Stimulated activated effector memory CD8-positive, alpha-beta T cell treated with anti-CD3 and anti-CD28 coated beads, Interleukin-12 subunit alpha, Interleukin-12 subunit beta, amount 100 ng/mL, for 72 hours (primary cell): ENCODE measurements at regions not wholly inside any gene's neighbourhood (a gene's known extent, or its start where the extent isn't known, plus 50 kb on each side); places are given as distances from the start of the nearest gene placed in this dataset.

Experiments used
- ATAC-seq: fragments of 150-1000 bp; cut with Tn5 transposase; 2 replicates; pipeline ENCODE4 v1.10.0; 2021
- DNase-seq, 2 donors: peaks; one replicate each; pipeline ENCODE4 v3.0.0; 2021 to 2022; ENCODE audit warnings: low spot score in 2 of 2
- H3K27ac Mint-ChIP-seq: one replicate; pipeline ENCODE4 v1.8.0; 2022; ENCODE audit warnings: mild to moderate bottlenecking, mixed read lengths
- H3K36me3 Mint-ChIP-seq: one replicate; pipeline ENCODE4 v1.8.0; 2022; ENCODE audit warnings: mild to moderate bottlenecking, mixed read lengths
- H3K4me1 Mint-ChIP-seq: one replicate; pipeline ENCODE4 v1.8.0; 2022; ENCODE audit warnings: mixed read lengths
- H3K4me3 Mint-ChIP-seq: one replicate; pipeline ENCODE4 v1.8.0; 2022; ENCODE audit warnings: mild to moderate bottlenecking, mixed read lengths
- H3K9me3 Mint-ChIP-seq: one replicate; pipeline ENCODE4 v1.8.0; 2022; ENCODE audit warnings: mixed read lengths

DNA sequence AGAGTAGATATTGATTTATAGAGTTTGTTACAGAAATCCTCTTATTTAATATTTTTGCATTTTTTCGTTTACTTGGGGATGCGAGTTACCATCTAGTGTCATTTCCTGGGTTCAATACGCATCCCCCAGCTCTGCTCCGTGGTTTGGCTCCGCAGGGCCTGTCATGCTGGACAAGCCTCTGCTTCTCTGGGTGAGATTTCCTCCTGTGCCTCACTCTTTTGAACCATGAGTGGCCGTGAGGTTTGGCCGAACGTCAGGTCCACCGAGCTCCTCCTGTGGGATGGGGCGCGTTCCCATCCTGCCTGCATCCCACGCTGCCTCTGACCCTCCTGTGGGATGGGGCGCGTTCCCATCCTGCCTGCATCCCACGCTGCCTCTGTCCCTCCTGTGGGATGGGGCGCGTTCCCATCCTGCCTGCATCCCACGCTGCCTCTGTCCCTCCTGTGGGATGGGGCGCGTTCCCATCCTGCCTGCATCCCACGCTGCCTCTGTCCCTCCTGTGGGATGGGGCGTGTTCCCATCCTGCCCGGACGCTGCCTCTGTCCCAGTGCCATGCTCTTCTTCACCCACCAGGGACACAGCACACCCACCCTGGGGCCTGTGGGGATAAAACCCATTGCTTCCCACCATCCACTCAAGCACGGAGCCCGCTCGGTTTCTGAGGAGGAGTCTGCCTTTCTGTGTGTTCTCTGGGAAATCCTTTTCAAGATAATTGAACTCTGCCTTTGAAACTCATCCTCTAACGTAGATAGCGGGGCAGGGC lies 506.8 kb downstream of the BRD1 start:
- Mint-ChIP-seq H3K4me1 (peaks cover 7% of the 10 kb centered on the region), H3K9me3 (no peaks in the 10 kb centered on the region), H3K27ac (no peak overlapping the region), H3K4me3 (no peak overlapping the region), H3K36me3 (no peaks in the 10 kb centered on the region)
- no peak for ATAC-seq
- peak in 1 of 2 donors; percentile 18 for DNase-seq

DNA sequence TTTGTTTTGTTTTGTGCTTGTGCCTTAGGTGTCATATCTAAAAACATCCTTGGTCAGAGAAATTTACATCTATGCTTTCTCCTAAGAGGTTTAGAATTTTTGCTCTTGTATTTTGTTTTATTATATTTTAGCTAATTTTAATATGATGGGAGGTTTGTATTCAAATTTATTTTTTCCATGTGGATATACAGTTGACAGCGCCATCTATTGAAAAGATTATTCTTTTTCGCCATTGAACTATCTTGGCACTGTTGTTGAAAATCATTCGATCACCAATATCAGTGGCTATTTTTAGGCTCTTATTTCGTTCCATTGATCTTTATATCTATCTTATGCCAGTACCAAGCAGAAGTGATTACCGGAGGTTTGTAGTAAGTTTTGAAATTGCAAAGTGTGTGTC lies 510.3 kb downstream of the BRD1 start:
- no peak overlapping the region for H3K4me3 Mint-ChIP-seq
- DNase-seq (no peak), ATAC-seq (no peak)
- H3K4me1 Mint-ChIP-seq, result no peaks in the 10 kb centered on the region
- H3K27ac Mint-ChIP-seq, result no peak overlapping the region
- H3K9me3 Mint-ChIP-seq, result no peaks in the 10 kb centered on the region
- no peaks in the 10 kb centered on the region for H3K36me3 Mint-ChIP-seq

DNA sequence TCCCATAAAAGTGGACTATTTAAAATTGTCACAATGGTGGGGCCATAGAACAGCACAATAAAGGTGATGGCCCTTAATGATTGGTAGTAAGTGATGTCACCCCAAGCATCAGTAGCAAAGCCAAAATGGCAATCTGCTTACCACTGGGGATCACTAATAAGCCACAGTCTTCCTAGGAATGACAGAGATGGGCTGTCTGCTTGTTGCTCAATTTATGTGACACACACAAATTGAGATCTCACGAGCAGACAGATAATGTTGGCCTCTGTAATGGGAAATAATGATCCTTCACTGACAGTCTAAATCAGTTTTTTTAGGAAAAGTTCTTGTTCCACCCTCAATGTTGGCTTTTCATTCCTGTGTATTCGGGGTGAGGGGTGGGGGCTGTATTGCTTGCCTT lies 515.1 kb downstream of the BRD1 start:
- Mint-ChIP-seq H3K4me1 (no peaks in the 10 kb centered on the region), H3K27ac (no peak overlapping the region), H3K9me3 (no peaks in the 10 kb centered on the region), H3K4me3 (no peak overlapping the region), H3K36me3 (no peaks in the 10 kb centered on the region)
- no peak for DNase-seq
- ATAC-seq, result no peak

DNA sequence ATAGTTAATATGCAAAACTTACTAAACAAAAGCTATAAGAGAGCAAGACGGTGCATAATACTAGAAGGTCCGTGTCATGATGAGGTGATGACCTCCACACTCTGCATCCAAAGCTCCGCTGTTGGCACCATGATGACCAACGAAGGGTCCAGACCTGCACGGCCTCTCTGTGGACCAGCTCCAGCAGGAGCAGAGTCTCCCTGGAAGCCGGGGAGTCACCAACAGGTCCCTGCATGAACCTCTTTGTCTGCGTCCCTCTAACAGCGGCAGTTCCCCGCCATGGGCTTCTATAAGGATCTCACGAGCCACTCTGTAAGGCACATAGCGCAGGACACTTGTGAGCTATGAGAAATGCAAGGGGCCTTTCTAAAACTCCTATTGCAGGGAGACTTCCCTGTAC lies 517.3 kb downstream of the BRD1 start:
- Mint-ChIP-seq H3K4me3 (no peak overlapping the region), H3K36me3 (peaks cover 5% of the 10 kb centered on the region), H3K27ac (no peak overlapping the region), H3K4me1 (no peaks in the 10 kb centered on the region), H3K9me3 (no peaks in the 10 kb centered on the region)
- ATAC-seq (no peak), DNase-seq (no peak)

DNA sequence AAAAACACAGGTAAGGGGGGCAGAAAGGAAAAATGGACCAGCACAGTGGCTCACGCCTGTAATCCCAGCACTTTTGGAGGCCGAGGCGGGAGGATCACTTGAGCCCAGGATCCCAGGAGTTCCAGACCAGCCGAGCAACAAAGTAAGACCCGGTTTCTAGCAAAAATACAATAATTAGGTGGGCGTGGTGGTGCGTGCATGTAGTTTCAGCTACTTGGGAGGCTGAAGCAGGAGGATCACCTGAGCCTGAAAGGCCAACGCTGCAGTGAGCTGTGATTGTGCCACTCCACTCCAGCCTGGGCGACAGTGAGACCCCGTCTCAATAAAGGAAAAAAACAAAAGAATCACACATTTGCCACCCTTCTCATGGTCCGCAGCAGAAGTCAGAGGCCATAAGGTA lies 519.4 kb downstream of the BRD1 start:
- H3K27ac Mint-ChIP-seq, result no peak overlapping the region
- no peak overlapping the region for H3K4me3 Mint-ChIP-seq
- ATAC-seq (no peak), DNase-seq (no peak)
- no peaks in the 10 kb centered on the region for H3K4me1 Mint-ChIP-seq
- H3K36me3 Mint-ChIP-seq, result peaks cover 5% of the 10 kb centered on the region
- no peaks in the 10 kb centered on the region for H3K9me3 Mint-ChIP-seq

DNA sequence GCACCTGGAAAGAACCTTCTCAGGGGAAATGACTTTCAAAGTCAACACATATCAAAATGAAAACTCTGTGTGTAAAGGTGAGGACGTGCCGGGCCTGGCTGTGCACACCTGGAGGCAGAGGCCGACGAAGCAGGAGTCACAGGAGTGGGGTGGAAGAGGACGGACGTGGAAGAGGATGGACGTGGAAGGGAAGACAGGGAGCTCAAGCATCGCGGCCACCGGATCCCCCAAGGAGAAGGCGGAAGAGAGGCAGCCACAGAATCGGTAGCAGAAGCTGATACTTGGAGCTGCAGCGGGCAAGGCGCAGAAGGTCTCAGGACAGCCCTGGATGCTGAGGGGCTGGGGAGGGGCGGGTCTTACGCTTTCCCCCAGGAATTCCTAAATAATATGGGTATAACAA lies 519.8 kb downstream of the BRD1 start:
- Mint-ChIP-seq H3K27ac (no peak overlapping the region), H3K9me3 (no peaks in the 10 kb centered on the region), H3K4me1 (no peaks in the 10 kb centered on the region), H3K4me3 (no peak overlapping the region), H3K36me3 (peaks cover 5% of the 10 kb centered on the region)
- no peak for ATAC-seq
- DNase-seq, result no peak

DNA sequence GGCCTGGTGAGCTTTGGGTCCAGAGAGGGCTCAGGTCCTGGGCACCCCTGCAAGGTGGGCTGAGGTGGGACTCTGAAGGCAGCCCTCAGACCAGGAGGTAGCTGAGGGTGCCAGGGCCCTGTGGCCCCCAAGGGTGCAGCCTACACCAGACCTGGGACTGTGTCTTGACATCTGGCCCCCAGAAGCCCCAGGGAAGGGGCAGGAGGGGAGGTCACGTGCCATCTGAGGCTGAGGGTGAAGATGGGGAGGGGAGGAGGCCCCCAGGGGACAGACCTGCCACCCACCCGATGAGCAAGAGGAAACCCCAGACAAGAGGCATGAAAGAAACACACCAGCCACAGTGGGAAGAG lies 520.2 kb downstream of the BRD1 start:
- Mint-ChIP-seq H3K9me3 (no peaks in the 10 kb centered on the region), H3K4me3 (no peak overlapping the region), H3K27ac (no peak overlapping the region), H3K4me1 (no peaks in the 10 kb centered on the region), H3K36me3 (peaks cover 5% of the 10 kb centered on the region)
- no peak for DNase-seq
- no peak for ATAC-seq

DNA sequence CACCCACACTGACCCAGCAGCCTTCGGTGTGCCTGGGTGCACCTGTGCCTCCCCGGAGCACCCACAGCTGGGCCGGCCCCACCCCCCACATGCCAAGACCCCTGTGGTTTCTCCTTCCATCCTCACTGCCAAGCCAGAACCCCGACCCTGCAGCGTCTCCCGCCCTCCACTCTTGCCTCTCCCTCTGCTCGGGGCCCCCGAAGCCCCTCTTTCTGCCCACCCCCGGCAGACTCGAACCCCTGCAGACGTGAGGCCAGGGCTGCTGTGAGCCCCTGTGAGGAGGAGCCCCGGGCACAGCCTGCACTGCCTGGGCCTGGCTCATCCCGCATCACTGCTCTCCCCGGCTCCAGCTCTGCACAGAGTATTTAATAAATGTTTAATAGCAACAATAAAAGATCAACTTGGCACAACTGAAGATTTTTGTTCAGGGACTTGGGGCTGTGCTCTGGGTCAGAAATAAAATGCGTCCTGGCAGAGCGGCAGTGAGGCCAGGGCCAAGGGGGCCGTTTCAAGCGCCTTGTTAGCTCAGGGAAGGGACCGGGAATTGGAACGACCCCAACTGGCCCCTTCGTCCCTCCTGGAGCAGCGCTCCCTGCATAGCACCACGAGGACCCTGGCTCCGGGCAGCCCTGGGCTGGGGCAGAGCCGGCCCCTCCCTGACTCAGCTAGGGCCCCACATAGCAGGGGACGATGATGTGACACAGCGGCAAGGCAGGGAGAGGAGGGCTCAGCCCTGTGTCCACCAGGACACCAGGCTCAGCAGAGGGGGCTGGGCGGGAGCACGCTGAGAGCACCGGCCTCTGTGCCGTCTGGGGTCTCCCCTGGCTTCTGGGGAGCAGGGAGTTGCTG lies 520.8 kb downstream of the BRD1 start:
- peaks cover 5% of the 10 kb centered on the region for H3K36me3 Mint-ChIP-seq
- H3K9me3 Mint-ChIP-seq, result no peaks in the 10 kb centered on the region
- ATAC-seq, result no peak
- H3K4me1 Mint-ChIP-seq, result no peaks in the 10 kb centered on the region
- H3K27ac Mint-ChIP-seq, result no peak overlapping the region
- no peak for DNase-seq
- no peak overlapping the region for H3K4me3 Mint-ChIP-seq

DNA sequence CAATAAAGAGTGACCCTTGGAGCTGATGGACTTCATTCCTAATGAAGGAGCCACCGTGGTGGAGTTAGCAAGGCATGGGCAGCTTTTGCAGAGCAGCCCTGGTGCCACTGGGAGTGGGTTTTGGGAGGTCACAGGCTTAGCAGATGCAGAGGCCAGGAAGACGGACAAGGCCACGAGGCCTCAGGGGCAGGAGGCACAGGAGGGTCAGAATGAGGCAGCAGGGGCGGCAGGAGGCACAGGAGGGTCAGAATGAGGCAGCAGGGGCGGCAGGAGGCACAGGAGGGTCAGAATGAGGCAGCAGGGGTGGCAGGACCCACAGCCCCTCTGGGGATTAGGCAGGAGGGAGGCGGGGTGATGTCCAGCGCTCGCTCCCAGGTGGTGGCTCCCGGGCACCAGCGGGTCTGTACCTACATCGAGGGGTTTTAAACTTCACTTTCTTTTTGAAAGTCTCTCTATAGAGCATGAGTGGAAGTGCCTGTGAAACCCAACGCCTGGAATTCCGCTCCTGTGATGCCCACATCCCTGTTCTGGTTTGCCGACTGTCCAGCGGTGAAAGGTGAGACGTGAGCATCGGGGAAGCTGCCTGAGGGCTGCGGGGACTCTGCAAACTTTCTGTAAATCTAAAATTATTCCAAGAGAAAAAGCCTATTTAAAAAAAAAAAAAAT lies 521.6 kb downstream of the BRD1 start:
- Mint-ChIP-seq H3K9me3 (no peaks in the 10 kb centered on the region), H3K4me1 (no peaks in the 10 kb centered on the region), H3K4me3 (no peak overlapping the region), H3K36me3 (peaks cover 5% of the 10 kb centered on the region), H3K27ac (no peak overlapping the region)
- ATAC-seq (no peak), DNase-seq (no peak)

DNA sequence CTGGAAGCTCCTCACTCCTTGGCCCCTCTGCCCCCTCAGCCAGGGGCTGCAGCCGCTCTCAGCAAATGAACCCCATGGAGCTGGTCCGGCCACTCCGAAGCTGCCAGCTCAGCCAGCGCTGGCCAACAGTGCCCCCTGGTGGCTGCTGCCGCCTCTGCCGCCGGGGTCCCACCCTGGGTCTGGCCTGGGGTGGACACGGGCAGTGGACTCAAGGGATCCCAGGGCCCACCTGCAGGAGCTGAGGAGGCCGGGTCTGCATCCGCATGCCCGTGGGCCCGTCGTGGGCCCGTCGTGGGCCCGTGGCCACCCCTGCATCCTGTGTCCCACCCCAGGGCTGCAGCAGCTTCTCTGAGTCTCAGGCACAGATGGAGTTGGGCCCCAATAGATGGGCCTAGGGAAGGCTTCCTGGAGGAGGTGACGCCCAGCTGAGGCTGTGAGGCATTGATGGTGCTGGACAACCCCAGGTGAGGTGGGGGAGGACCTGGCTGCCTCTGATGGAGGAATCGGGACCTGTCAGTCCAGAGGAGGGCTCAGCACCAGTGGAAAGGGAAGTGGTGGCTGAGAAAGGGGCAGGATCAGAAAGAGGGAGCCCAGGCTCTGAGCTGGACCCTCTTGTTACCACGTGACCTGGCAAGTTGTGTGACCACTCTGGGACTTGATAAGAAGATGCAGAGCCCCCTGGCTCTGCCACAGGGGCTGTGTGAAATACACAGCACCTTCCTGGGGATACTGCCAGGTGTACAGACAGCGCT lies 522.3 kb downstream of the BRD1 start:
- H3K27ac Mint-ChIP-seq, result no peak overlapping the region
- peak; percentile 56 for ATAC-seq
- no peak overlapping the region for H3K4me3 Mint-ChIP-seq
- no peaks in the 10 kb centered on the region for H3K4me1 Mint-ChIP-seq
- peak; percentile 71 to 84 for DNase-seq
- no peaks in the 10 kb centered on the region for H3K9me3 Mint-ChIP-seq
- H3K36me3 Mint-ChIP-seq, result peaks cover 5% of the 10 kb centered on the region

DNA sequence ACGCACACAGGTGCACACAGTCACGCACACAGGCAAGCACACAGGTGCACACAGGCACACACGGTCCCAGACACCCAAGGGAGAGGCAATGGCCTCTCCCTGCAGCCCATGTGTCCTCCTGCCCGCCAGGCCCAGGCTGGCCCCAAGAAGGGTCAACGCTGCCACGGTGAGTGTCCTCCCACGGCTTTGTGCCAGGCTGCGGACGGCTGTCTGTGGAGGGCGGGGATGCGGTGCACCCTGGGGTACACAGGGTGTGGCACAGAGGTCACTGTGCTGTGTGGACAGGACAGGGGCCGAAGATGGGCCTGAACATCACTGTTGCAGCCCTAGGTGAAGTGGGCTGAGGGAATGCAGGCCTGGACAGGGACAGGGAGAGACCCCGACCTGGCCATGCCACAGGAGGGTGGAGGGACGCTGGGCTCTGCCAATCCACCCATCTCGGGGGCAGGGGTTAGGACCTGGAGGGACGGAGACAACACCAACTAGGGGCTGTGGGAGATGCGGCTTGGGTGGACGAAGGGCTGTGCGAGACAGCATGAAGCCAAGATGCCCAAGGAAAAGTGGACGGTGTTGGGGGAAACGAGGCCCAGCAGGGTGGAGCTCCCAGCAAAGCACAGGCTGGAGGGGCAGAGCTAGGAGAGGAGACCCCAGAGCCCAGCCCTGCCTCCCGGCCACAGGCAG lies 523.8 kb downstream of the BRD1 start:
- DNase-seq, result no peak
- H3K4me3 Mint-ChIP-seq, result no peak overlapping the region
- no peaks in the 10 kb centered on the region for H3K4me1 Mint-ChIP-seq
- ATAC-seq, result no peak
- peaks cover 5% of the 10 kb centered on the region for H3K36me3 Mint-ChIP-seq
- no peak overlapping the region for H3K27ac Mint-ChIP-seq
- no peaks in the 10 kb centered on the region for H3K9me3 Mint-ChIP-seq

DNA sequence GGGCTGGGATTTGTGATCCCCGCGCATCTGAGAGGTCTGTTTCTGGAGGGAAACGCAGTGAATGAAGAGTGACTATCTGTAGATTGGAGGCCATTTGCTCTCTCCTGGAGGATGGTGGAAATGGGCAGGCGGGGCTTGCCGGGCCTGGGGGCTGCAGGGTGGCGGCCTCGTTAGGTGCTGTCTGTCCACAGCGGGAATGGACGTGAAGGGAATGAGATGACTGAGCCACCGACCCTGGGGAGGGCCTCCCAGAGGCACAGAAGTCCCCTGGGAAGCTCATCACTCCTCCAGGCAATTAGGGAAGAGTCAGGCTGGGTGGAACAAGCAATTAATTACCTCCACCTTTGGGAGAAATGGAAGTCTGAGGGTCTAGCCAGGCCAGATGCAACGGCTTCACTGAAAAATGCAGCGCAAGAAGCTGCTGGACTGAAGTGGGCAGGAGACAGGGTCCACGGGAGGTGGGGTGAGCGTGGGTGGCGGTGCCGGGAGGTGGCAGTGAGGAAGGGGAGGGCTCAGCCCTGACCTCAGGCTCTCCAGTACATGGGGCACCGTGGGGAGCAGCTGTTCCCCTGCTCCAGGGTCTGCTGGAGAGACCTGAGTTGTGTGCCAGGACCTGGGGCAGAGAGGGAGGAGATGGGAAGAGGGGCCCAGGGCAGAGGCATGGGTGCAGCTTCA lies 524.5 kb downstream of the BRD1 start:
- no peaks in the 10 kb centered on the region for H3K9me3 Mint-ChIP-seq
- H3K36me3 Mint-ChIP-seq, result peaks cover 5% of the 10 kb centered on the region
- no peak overlapping the region for H3K4me3 Mint-ChIP-seq
- no peaks in the 10 kb centered on the region for H3K4me1 Mint-ChIP-seq
- DNase-seq (no peak), ATAC-seq (no peak)
- H3K27ac Mint-ChIP-seq, result no peak overlapping the region

DNA sequence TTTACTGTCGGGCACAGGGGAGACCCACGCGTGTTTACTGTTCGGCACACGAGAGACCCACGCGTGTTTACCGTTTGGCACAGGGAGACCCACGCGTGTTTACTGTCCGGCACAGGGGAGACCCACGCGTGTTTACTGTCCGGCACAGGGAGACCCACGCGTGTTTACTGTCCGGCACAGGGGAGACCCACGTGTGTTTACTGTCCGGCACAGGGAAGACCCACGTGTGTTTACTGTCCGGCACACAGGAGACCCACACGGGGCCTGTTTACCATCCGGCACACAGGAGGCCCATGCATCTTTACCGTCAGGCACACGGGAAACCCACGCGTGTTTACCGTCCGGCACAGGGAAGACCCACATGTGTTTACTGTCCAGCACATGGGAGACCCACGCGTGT lies 525.1 kb downstream of the BRD1 start:
- H3K4me1 Mint-ChIP-seq, result no peaks in the 10 kb centered on the region
- no peak overlapping the region for H3K27ac Mint-ChIP-seq
- DNase-seq (no peak), ATAC-seq (no peak)
- peaks cover 5% of the 10 kb centered on the region for H3K36me3 Mint-ChIP-seq
- H3K9me3 Mint-ChIP-seq, result no peaks in the 10 kb centered on the region
- H3K4me3 Mint-ChIP-seq, result no peak overlapping the region

DNA sequence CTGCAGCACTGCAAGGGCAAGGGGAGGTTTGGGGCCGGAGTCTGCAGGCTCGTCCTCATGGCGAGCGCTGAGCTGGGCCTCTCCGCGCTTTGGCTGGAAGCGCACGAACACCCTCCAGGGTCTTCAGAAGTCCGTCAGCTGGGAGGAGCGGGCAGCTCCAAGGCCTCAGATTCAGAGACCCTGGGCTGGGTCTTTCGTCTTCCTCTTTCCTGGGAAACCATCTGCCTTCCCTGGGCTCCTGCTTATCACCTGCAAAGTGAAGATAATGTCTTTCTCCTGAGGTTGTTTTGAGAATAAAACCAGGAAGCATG lies 525.6 kb downstream of the BRD1 start:
- Mint-ChIP-seq H3K4me3 (no peak overlapping the region), H3K27ac (no peak overlapping the region), H3K36me3 (peaks cover 5% of the 10 kb centered on the region), H3K4me1 (no peaks in the 10 kb centered on the region), H3K9me3 (no peaks in the 10 kb centered on the region)
- ATAC-seq (no peak), DNase-seq (no peak)
